K562 (cell line): ENCODE measurements at regions not wholly inside any gene's neighbourhood (a gene's known extent, or its start where the extent isn't known, plus 50 kb on each side); places are given as distances from the start of the nearest gene placed in this dataset.

Experiments
- ATAC-seq: fragments of 200-7000 bp; cut with Tn5 transposase; 3 replicates; pipeline ENCODE4 v1.9.1; 2020; ENCODE audit warnings: moderate library complexity
- BruUV-seq: library from RNA; stranded (reverse); fragments of 400-500 nt; replicated peaks from 2 replicates; lab custom pipeline; 2021; lab: Mats Ljungman, UMichigan
- CTCF ChIA-PET: fragments of 300-600 bp; formaldehyde crosslinking; extraction: SDS; loops from one replicate; lab custom pipeline; 2021; ENCODE audit warnings: low intra/inter-chr PET ratio; lab: Yijun Ruan, JAX
- POLR2A ChIA-PET: fragments of 300-600, 350-650 bp; sonication (Branson Sonifier 250); formaldehyde crosslinking; extraction: SDS; loops from one replicate; lab custom pipeline; 2021; ENCODE audit warnings: antibody characterized with exemption, inconsistent platforms; lab: Yijun Ruan, JAX
- DNase-seq, 4 experiments: peaks; one replicate each; pipeline versions ENCODE4 v3.0.0 to v3.0.0-alpha.2; 2011 to 2018; ENCODE audit warnings: low spot score in 3 of 4, mixed read lengths in 3 of 4; ENCODE audit errors: extremely low read depth in 1 of 4
- FAIRE-seq: peaks from 2 replicates; lab custom pipeline; 2011; peaks lifted over from hg19 to GRCh38; lab: Jason Lieb, UNC
- H2AFZ ChIP-seq: 2 replicates; pipeline ENCODE4 v1.6.0; 2011; ENCODE audit warnings: low read depth, low read length, control low read depth, inconsistent platforms
- H3K27ac ChIP-seq: fragments of 200-600 bp; 3 replicates; pipeline ENCODE4 v1.8.0; 2011; ENCODE audit warnings: low read depth, mild to moderate bottlenecking, control low read depth, inconsistent platforms, low read length, moderate library complexity, mixed read lengths; ENCODE audit errors: extremely low read depth
- H3K27me3 ChIP-seq, 2 experiments: fragments of 300-600 bp in 1 of 2; 2 replicates in 1 of 2; 3 replicates in 1 of 2; pipeline versions ENCODE4 v1.6.0 to v1.8.0; 2011; ENCODE audit warnings: inconsistent platforms in 2 of 2, low read length in 2 of 2, mild to moderate bottlenecking in 1 of 2, mixed read lengths in 1 of 2, moderate library complexity in 1 of 2; ENCODE audit not compliant: control insufficient read depth in 2 of 2, insufficient read depth in 2 of 2
- H3K36me3 ChIP-seq: fragments of 300-600 bp; 3 replicates; pipeline ENCODE4 v1.8.0; 2011; ENCODE audit warnings: mild to moderate bottlenecking, low read length, inconsistent platforms; ENCODE audit not compliant: control insufficient read depth, insufficient read depth
- H3K4me1 ChIP-seq, 2 experiments: fragments of 200-600 bp in 1 of 2; replicated peaks in 1 of 2; 2 replicates in 1 of 2; 3 replicates in 1 of 2; pipeline versions ENCODE4 v1.5.1 to v1.8.0; 2011; ENCODE audit warnings: inconsistent platforms in 2 of 2, low read length in 2 of 2, mild to moderate bottlenecking in 1 of 2, mixed read lengths in 1 of 2, moderate library complexity in 1 of 2; ENCODE audit not compliant: control insufficient read depth in 2 of 2, insufficient read depth in 2 of 2
- H3K4me2 ChIP-seq: 2 replicates; pipeline ENCODE4 v1.6.1; 2011; ENCODE audit warnings: low read length, control low read depth, inconsistent platforms, mixed read lengths; ENCODE audit not compliant: insufficient read depth
- H3K4me3 ChIP-seq: fragments of 200-600 bp; sonication (generic), shearing (Covaris generic); 2 replicates; pipeline ENCODE4 v1.5.1; 2016; ENCODE audit warnings: control low read depth, inconsistent platforms
- H3K79me2 ChIP-seq: fragments of 200-600 bp; 3 replicates; pipeline ENCODE4 v1.8.0; 2011; ENCODE audit warnings: low read length, inconsistent platforms; ENCODE audit not compliant: control insufficient read depth, insufficient read depth
- H3K9ac ChIP-seq, 2 experiments: 2 replicates each; pipeline versions ENCODE4 v1.6.0 to v1.6.1; 2011; ENCODE audit warnings: low read depth in 2 of 2, low read length in 2 of 2, control low read depth in 1 of 2, inconsistent platforms in 1 of 2, mild to moderate bottlenecking in 1 of 2, mixed read lengths in 1 of 2; ENCODE audit not compliant: insufficient read depth in 1 of 2
- H3K9me1 ChIP-seq: one replicate; pipeline ENCODE4 v1.6.0; 2011; ENCODE audit warnings: inconsistent platforms, mild to moderate bottlenecking, low read length, moderate library complexity; ENCODE audit not compliant: control insufficient read depth, insufficient read depth
- H3K9me3 ChIP-seq: replicated peaks from 2 replicates; pipeline ENCODE4 v1.5.1; 2011; ENCODE audit warnings: low read depth, low read length, inconsistent platforms; ENCODE audit not compliant: control insufficient read depth, insufficient read depth
- H4K20me1 ChIP-seq: replicated peaks from 2 replicates; pipeline ENCODE4 v1.6.1; 2011; ENCODE audit warnings: low read length, inconsistent platforms, mixed read lengths; ENCODE audit not compliant: control insufficient read depth, insufficient read depth
- CBX1 ChIP-seq: sonication (generic); IDR thresholded peaks from 2 replicates; pipeline ENCODE4 v1.6.1; 2016; ENCODE audit warnings: antibody characterized with exemption, low read depth, mild to moderate bottlenecking
- KHSRP ChIP-seq: fragments of 450-650 bp; IDR thresholded peaks from 2 replicates; pipeline ENCODE4 v1.6.1; 2017
- NRF1 ChIP-seq, 2 experiments: fragments of 450-650 bp; IDR thresholded peaks in 1 of 2; conservative IDR thresholded peaks in 1 of 2; 2 replicates each; pipeline ENCODE4 v1.6.1; 2014; ENCODE audit warnings: mild to moderate bottlenecking in 2 of 2
- PCBP2 ChIP-seq: fragments of 200-400 bp; formaldehyde crosslinking; IDR thresholded peaks from 2 replicates; pipeline ENCODE4 v1.6.1; 2018; ENCODE audit warnings: low read length, low read depth, mild to moderate bottlenecking, moderate library complexity; ENCODE audit not compliant: poor library complexity, severe bottlenecking
- TCF3 ChIP-seq: sonication (generic); formaldehyde crosslinking; IDR thresholded peaks from 2 replicates; pipeline ENCODE4 v1.4.0; 2020; ENCODE audit warnings: mild to moderate bottlenecking, missing genetic modification reagents
- ZNF121 ChIP-seq: sonication (generic); formaldehyde crosslinking; conservative IDR thresholded peaks from 2 replicates; pipeline ENCODE4 v1.8.0; 2022; ENCODE audit warnings: missing genetic modification reagents
- ZNF280B ChIP-seq: fragments of 250-450 bp; sonication (Bioruptor Pico); IDR thresholded peaks from 2 replicates; pipeline ENCODE4 v1.5.1; 2021; ENCODE audit warnings: mild to moderate bottlenecking
- ZNF778 ChIP-seq: fragments of 450-650 bp; formaldehyde crosslinking; IDR thresholded peaks from 2 replicates; pipeline ENCODE4 v1.4.0; 2020; ENCODE audit warnings: mild to moderate bottlenecking, moderate library complexity
- WGBS: fragments of 100-300 bp; shearing (Covaris generic); methylation state at CpG from one replicate; pipeline ENCODE4 v1.1.6; 2016; ENCODE audit warnings: low coverage, mixed read lengths; ENCODE audit not compliant: insufficient coverage; ENCODE audit errors: missing lambda C conversion rate; 5-methylcytosine and 5-hydroxymethylcytosine counted together
- in situ Hi-C: fragments of 300-500 bp; cut with MboI; formaldehyde crosslinking; loops from 4 replicates; pipeline ENCODE4 v1.15.0; 2018; ENCODE audit warnings: inconsistent platforms, mixed read lengths
- intact Hi-C: fragments of 100-400 bp; cut with micrococcal nuclease; formaldehyde crosslinking; loops from 2 replicates; pipeline ENCODE4 v1.14.2; 2022

- in situ Hi-C loops, result no loop called here
- WGBS, result 2% methylated on average over 9 of the region's 9 CpGs
- H3K4me2 ChIP-seq, result no peak overlapping the region
These were observed 254.5 kb upstream of the SOX2 start for GRCh38 chr3:181457190-181457589.

More at GRCh38 chr3:181457190-181457589, 254.5 kb upstream of the SOX2 start:
- Histone ChIP-seq H3K27ac (no peak overlapping the region), H3K9me1 (no peaks in the 10 kb centered on the region), H3K9ac (no peak overlapping the region), H3K4me3 (no peak overlapping the region), H3K4me1 (no peaks in the 10 kb centered on the region), H3K36me3 (no peaks in the 10 kb centered on the region), H3K79me2 (no peaks in the 10 kb centered on the region), H3K9me3 (no peaks in the 10 kb centered on the region; the same call in 1 of the 2 replicates), H2AFZ (no peak overlapping the region), H4K20me1 (no peaks in the 10 kb centered on the region), H3K27me3 (no peaks in the 10 kb centered on the region)
- BruUV-seq, result no TSS peak
- DNase-seq (no peak), FAIRE-seq (no peak), ATAC-seq (no peak)
- no peak for TF ChIP-seq ZNF280B (CRISPR knock-in tag)
- TF ChIP-seq TCF3 (CRISPR knock-in tag), result no peak
- TF ChIP-seq ZNF121, result no peak
- no peak for TF ChIP-seq PCBP2
- TF ChIP-seq CBX1, result no peak
- TF ChIP-seq ZNF778 (CRISPR knock-in tag), result no peak
- no peak for TF ChIP-seq KHSRP
- no peak for TF ChIP-seq NRF1 (conservative IDR thresholded peaks at IDR 0.05 in 1 of 2, IDR thresholded peaks at IDR 0.05 in 1 of 2)
- ChIA-PET CTCF (no interaction called here), POLR2A (no interaction called here)
- intact Hi-C loops, result no loop called here
